Neural progenitor cell (in vitro differentiated cells): ENCODE measurements at regions not wholly inside any gene's neighbourhood (a gene's known extent, or its start where the extent isn't known, plus 50 kb on each side); places are given as distances from the start of the nearest gene placed in this dataset.

Source experiments
- EZH2phosphoT487 ChIP-seq: fragments of 200-600 bp; sonication (generic); IDR thresholded peaks from 2 replicates; pipeline ENCODE4 v1.6.1; 2017; ENCODE audit warnings: antibody characterized with exemption
- TF ChIP-seq, protein P1 (sequence below): fragments of 200-600 bp; sonication (generic); IDR thresholded peaks from 2 replicates; pipeline ENCODE4 v1.5.1; 2017; ENCODE audit warnings: antibody characterized with exemption, mild to moderate bottlenecking

DNA sequence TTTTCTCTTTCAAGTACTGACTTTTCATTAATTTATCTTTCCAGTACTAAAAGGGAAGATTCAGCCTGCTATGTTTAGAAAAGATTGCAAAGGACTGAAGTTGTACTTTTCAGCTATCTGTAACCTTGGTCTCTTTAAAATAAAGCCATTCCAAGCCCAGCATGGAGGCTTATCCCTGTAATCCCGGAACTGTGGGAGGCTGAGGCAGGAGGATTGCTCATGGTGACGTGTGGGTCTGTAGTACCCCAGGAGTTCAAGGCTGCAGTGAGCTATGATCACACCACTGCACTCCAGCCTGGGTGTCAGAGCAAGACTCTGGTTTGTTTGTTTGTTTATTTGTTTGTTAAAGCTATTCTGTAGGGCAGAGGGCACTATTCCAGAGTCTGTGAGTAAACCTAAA is 50.6 kb upstream of the TMEM170B start:
- TF ChIP-seq, protein P1, sequence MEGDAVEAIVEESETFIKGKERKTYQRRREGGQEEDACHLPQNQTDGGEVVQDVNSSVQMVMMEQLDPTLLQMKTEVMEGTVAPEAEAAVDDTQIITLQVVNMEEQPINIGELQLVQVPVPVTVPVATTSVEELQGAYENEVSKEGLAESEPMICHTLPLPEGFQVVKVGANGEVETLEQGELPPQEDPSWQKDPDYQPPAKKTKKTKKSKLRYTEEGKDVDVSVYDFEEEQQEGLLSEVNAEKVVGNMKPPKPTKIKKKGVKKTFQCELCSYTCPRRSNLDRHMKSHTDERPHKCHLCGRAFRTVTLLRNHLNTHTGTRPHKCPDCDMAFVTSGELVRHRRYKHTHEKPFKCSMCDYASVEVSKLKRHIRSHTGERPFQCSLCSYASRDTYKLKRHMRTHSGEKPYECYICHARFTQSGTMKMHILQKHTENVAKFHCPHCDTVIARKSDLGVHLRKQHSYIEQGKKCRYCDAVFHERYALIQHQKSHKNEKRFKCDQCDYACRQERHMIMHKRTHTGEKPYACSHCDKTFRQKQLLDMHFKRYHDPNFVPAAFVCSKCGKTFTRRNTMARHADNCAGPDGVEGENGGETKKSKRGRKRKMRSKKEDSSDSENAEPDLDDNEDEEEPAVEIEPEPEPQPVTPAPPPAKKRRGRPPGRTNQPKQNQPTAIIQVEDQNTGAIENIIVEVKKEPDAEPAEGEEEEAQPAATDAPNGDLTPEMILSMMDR = no peak
- TF ChIP-seq EZH2phosphoT487 = no peak
